Endothelial cell of umbilical vein (primary cell): ENCODE measurements at regions not wholly inside any gene's neighbourhood (a gene's known extent, or its start where the extent isn't known, plus 50 kb on each side); places are given as distances from the start of the nearest gene placed in this dataset.

Experiments used
- BruUV-seq: library from RNA; stranded (reverse); fragments of 400-500 nt; replicated peaks from 2 replicates; lab custom pipeline; 2021; lab: Mats Ljungman, UMichigan
- CTCF ChIA-PET: fragments of 300-600, 350-600 bp; sonication (Branson Sonifier 250); formaldehyde crosslinking; loops from one replicate; lab custom pipeline; 2021; ENCODE audit warnings: antibody characterized with exemption, inconsistent platforms; lab: Charles Lee
- POLR2A ChIA-PET: fragments of 300-600, 350-600 bp; sonication (Branson Sonifier 250); formaldehyde crosslinking; loops from one replicate; lab custom pipeline; 2021; ENCODE audit warnings: antibody characterized with exemption, inconsistent platforms; lab: Charles Lee
- DNase-seq: peaks from one replicate; pipeline ENCODE4 v3.0.0-alpha.2; 2011; ENCODE audit warnings: low read depth, low spot score
- FAIRE-seq: peaks from 2 replicates; lab custom pipeline; 2011; peaks lifted over from hg19 to GRCh38; lab: Jason Lieb, UNC
- H2AFZ ChIP-seq: 2 replicates; pipeline ENCODE4 v1.6.0; 2012; ENCODE audit warnings: low read depth, low read length, control low read depth, inconsistent platforms
- H3K27ac ChIP-seq: 2 replicates; pipeline ENCODE4 v1.5.1; 2011; ENCODE audit warnings: low read depth, mild to moderate bottlenecking, control low read depth, low read length, moderate library complexity; ENCODE audit not compliant: insufficient read depth
- H3K27me3 ChIP-seq, 2 experiments: 2 replicates each; pipeline versions ENCODE4 v1.6.0 to v1.6.1; 2011; ENCODE audit warnings: low read length in 2 of 2, mixed read lengths in 1 of 2; ENCODE audit not compliant: control insufficient read depth in 2 of 2, insufficient read depth in 2 of 2
- H3K36me3 ChIP-seq, 2 experiments: 2 replicates in 1 of 2; 3 replicates in 1 of 2; pipeline ENCODE4 v1.5.1; 2011; ENCODE audit warnings: low read length in 2 of 2, mild to moderate bottlenecking in 1 of 2, moderate library complexity in 1 of 2; ENCODE audit not compliant: control insufficient read depth in 2 of 2, insufficient read depth in 2 of 2; ENCODE audit errors: extremely low read depth in 1 of 2
- H3K4me1 ChIP-seq: 3 replicates; pipeline ENCODE4 v1.5.1; 2011; ENCODE audit warnings: mild to moderate bottlenecking, low read length; ENCODE audit not compliant: control insufficient read depth, insufficient read depth; ENCODE audit errors: extremely low read depth
- H3K4me2 ChIP-seq: 2 replicates; pipeline ENCODE4 v1.6.1; 2011; ENCODE audit warnings: low read length, control low read depth, mixed read lengths; ENCODE audit not compliant: insufficient read depth
- H3K4me3 ChIP-seq, 3 experiments: fragments of 200-600 bp in 1 of 3; sonication (generic), shearing (Covaris generic) in 1 of 3; replicated peaks in 1 of 3; 2 replicates each; pipeline ENCODE4 v1.5.1; 2011 to 2016; ENCODE audit warnings: control low read depth in 3 of 3, low read length in 3 of 3, mild to moderate bottlenecking in 2 of 3, inconsistent platforms in 1 of 3, low read depth in 1 of 3, moderate library complexity in 1 of 3; ENCODE audit not compliant: insufficient read depth in 1 of 3
- H3K79me2 ChIP-seq: 2 replicates; pipeline ENCODE4 v1.6.0; 2012; ENCODE audit warnings: low read length, inconsistent platforms; ENCODE audit not compliant: control insufficient read depth, insufficient read depth
- H3K9ac ChIP-seq: replicated peaks from 2 replicates; pipeline ENCODE3; 2011; ENCODE audit warnings: low read length, control low read depth; ENCODE audit not compliant: insufficient read depth; ENCODE audit errors: extremely low read depth
- H3K9me1 ChIP-seq: replicated peaks from 3 replicates; pipeline ENCODE4 v1.6.0; 2011; ENCODE audit warnings: mild to moderate bottlenecking, low read length; ENCODE audit not compliant: control insufficient read depth, insufficient read depth; ENCODE audit errors: extremely low read depth
- H3K9me3 ChIP-seq: replicated peaks from 2 replicates; pipeline ENCODE4 v1.5.1; 2012; ENCODE audit warnings: low read length, inconsistent platforms; ENCODE audit not compliant: control insufficient read depth, insufficient read depth
- H4K20me1 ChIP-seq: replicated peaks from 2 replicates; pipeline ENCODE3; 2011; ENCODE audit warnings: mild to moderate bottlenecking, low read length; ENCODE audit not compliant: control insufficient read depth, insufficient read depth; ENCODE audit errors: extremely low read depth
- FOS ChIP-seq: IDR thresholded peaks from 2 replicates; pipeline ENCODE4 v1.6.1; 2011; ENCODE audit warnings: mild to moderate bottlenecking, low read length, moderate library complexity, borderline replicate concordance; ENCODE audit not compliant: insufficient read depth
- GATA2 ChIP-seq: IDR thresholded peaks from 2 replicates; pipeline ENCODE4 v1.7.0; 2011; ENCODE audit warnings: low read depth, mild to moderate bottlenecking, moderate library complexity, mixed read lengths, low read length; ENCODE audit not compliant: insufficient read length, insufficient read depth
- MYC ChIP-seq: IDR thresholded peaks from one replicate; pipeline ENCODE4 v1.6.1; 2011; ENCODE audit warnings: mild to moderate bottlenecking, low read depth, low read length
- POLR2A ChIP-seq: IDR thresholded peaks from 2 replicates; pipeline ENCODE4 v1.6.1; 2012; ENCODE audit warnings: low read depth, mild to moderate bottlenecking, control low read depth, low read length
- POLR2AphosphoS5 ChIP-seq: IDR thresholded peaks from 2 replicates; pipeline ENCODE4 v1.6.1; 2012; ENCODE audit warnings: low read depth, mild to moderate bottlenecking, control low read depth, low read length, moderate library complexity; ENCODE audit not compliant: insufficient read depth
- dilution Hi-C: fragments of 300-500 bp; cut with MboI; formaldehyde crosslinking; loops from one replicate; pipeline ENCODE4 v1.15.0; 2019; ENCODE audit warnings: low sequenced_read_pairs; ENCODE audit not compliant: extremely low pct_ligation_motif_present
- intact Hi-C: fragments of 100-400 bp; cut with micrococcal nuclease; formaldehyde crosslinking; loops from one replicate; pipeline ENCODE4 v1.10.0; 2022
- TF ChIP-seq, protein P1 (sequence below): IDR thresholded peaks from 2 replicates; pipeline ENCODE4 v1.6.1; 2011; ENCODE audit not compliant: insufficient read depth, insufficient read length
- TF ChIP-seq, protein P2 (sequence below), 2 donors: IDR thresholded peaks; 1 replicate in 1 of 2; 2 replicates in 1 of 2; pipeline ENCODE4 v1.5.1; 2011; ENCODE audit warnings: low read length in 2 of 2, mild to moderate bottlenecking in 2 of 2, moderate library complexity in 2 of 2, control low read depth in 1 of 2, inconsistent platforms in 1 of 2, low read depth in 1 of 2; ENCODE audit not compliant: insufficient read depth in 1 of 2; ENCODE audit errors: extremely low read depth in 1 of 2

DNA sequence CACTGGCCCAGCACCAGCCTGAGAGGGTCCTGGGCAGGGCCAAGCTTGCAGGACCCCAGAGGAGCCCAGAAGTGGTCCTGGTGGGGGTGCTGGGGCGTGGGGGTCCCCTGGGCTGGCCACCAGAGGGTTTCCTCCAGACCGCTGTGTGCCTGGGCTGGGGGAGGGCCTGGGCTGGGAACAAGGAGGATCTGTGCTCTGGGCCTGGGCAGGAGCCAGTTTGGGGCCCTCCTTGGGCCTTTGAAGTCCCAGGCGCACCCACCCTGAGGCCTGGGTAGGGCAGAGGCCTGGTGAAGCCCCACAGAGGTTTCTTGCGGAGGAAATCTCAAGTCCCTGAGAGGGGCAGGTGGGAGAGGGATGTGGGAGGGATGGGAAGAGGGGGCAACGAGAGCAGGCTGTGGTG, 63.4 kb upstream of the GPC1 start:
- Histone ChIP-seq H2AFZ (no peak overlapping the region), H3K27ac (no peak overlapping the region), H3K4me3 (no peak overlapping the region), H3K36me3 (no peaks in the 10 kb centered on the region), H4K20me1 (no peaks in the 10 kb centered on the region), H3K4me1 (no peaks in the 10 kb centered on the region), H3K9me1 (peaks cover 3% of the 10 kb centered on the region), H3K4me2 (no peak overlapping the region), H3K27me3 (no peaks in the 10 kb centered on the region), H3K79me2 (no peaks in the 10 kb centered on the region), H3K9me3 (no peaks in the 10 kb centered on the region), H3K9ac (no peak overlapping the region)
- no TSS peak for BruUV-seq
- intact Hi-C loops = no loop called here
- FAIRE-seq = no peak
- dilution Hi-C loops = no loop called here
- TF ChIP-seq MYC (no peak), POLR2AphosphoS5 (no peak), FOS (no peak), POLR2A (no peak), GATA2 (no peak)
- TF ChIP-seq, protein P1, sequence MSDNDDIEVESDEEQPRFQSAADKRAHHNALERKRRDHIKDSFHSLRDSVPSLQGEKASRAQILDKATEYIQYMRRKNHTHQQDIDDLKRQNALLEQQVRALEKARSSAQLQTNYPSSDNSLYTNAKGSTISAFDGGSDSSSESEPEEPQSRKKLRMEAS = no peak
- TF ChIP-seq, protein P2, sequence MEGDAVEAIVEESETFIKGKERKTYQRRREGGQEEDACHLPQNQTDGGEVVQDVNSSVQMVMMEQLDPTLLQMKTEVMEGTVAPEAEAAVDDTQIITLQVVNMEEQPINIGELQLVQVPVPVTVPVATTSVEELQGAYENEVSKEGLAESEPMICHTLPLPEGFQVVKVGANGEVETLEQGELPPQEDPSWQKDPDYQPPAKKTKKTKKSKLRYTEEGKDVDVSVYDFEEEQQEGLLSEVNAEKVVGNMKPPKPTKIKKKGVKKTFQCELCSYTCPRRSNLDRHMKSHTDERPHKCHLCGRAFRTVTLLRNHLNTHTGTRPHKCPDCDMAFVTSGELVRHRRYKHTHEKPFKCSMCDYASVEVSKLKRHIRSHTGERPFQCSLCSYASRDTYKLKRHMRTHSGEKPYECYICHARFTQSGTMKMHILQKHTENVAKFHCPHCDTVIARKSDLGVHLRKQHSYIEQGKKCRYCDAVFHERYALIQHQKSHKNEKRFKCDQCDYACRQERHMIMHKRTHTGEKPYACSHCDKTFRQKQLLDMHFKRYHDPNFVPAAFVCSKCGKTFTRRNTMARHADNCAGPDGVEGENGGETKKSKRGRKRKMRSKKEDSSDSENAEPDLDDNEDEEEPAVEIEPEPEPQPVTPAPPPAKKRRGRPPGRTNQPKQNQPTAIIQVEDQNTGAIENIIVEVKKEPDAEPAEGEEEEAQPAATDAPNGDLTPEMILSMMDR (IDR thresholded peaks at IDR 0.05; ENCODE audit: extremely low read depth in 1 of 2, insufficient read depth in 1 of 2, low read depth in 1 of 2, low read length in 2 of 2) = no peak
- CTCF ChIA-PET = no interaction called here
- POLR2A ChIA-PET = no interaction called here
- DNase-seq = no peak
